Myocyte (in vitro differentiated cells): ENCODE measurements at regions not wholly inside any gene's neighbourhood (a gene's known extent, or its start where the extent isn't known, plus 50 kb on each side); places are given as distances from the start of the nearest gene placed in this dataset.
"Not testable (repeated sequence)": the region's sequence is repeated elsewhere in the genome, so short reads cannot be mapped to it uniquely, and the experiment has no call there.

Experiments used
- DNase-seq: peaks from one replicate; pipeline ENCODE4 v3.0.0-alpha.2; 2012; ENCODE audit warnings: low read depth

- no peak for DNase-seq
These were observed 651.7 kb upstream of the CCNG1 start for GRCh38 chr5:162785673-162786072.

DNA sequence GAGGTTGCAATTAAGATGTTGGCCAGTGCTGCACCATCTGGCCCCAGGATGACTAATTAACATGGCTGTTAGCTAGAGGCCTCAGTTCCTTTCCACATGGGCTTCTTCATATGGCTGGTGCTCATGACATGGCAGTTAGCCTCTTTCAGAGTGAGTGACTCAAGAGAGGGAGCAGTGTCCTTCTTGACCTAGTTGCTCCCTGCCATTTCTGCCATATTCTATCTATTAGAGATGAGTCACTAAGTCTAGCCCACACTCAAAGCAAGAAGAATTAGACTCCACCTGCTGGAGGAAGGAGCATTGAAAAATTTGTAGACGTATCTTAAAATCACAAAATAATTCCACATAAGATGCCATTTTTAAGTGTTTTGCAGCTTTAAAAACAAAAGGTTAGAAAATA lies 651.2 kb upstream of the CCNG1 start:
- DNase-seq = no peak

GRCh38 chr5:162796507-162796906 lies 640.9 kb upstream of the CCNG1 start:
- no peak for DNase-seq

DNA sequence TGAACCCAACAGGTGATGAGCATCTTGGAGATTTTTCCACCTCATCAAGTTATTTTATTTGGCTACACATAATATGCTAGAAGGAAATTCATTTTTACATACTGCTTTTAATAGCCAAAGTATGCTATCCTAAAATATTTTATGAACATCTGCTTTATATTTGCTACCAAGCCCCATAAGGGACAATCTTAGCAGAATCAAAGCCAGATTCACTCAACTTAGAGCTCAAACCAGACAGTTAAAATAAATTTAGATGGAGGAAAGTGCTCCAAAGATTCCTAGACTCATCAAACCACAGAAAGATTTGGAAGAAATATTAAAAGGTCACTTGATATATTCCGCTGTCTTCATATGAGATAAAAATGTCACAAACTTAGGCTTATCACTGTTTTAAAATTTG lies 637.1 kb upstream of the CCNG1 start:
- DNase-seq = no peak

DNA sequence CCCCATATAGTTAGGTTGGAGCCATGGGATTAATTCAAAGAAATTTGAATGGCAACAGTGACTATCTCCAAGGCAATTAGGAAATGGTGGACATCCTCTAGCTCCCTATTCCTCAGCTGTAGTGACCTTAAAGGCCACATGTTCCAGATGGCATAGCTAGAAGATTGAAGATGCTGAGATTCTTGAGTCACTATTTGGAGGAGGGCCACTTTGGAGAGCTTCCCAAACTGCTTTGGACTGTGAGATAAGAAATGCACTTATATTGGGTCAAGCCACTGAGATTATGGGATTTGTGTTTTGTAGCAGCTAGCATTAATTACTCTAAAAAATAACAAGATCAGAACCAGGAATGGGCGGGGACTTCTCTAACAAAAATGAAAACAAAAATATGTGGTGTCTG lies 636.2 kb upstream of the CCNG1 start:
- no peak for DNase-seq

- DNase-seq = no peak
These were observed 631.2 kb upstream of the CCNG1 start for GRCh38 chr5:162806195-162806594.

DNA sequence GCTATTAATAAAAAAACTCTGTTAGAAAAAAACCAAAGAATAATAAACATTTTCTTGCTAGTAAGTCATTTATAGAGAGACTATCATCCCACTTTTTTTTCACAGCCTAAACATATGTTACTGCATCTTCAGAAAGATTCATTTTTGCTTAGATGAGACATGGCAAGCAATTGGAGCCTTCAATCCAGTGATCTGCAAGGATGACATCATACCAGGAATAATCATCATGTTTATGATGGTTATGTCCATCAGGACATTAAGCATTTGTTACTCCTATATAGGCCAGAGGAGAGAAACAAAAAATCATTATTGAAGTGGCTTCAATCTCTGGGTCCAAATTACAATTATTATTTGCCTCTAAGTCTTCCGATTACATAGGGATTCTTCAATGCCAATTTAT lies 626.3 kb upstream of the CCNG1 start:
- DNase-seq = no peak

DNA sequence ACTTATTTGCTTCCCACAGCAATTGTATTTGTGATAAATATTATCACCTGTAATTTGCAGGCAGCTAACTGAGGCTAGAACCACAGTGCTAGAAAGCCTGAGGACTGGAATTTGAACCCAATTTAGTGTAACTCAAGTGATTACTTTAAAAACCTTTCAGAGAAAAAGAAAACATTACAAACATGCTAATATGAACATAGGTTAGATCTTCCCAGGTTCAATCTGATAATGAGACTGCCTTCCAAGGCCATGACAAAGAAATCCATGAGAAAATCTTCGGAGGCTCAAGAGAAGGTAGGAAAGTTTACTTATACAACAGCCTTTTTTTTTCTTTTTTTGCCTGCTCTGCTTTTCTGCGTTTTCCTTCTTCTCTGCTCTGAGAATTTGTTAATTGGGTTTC lies 620.6 kb upstream of the CCNG1 start:
- no peak for DNase-seq

GRCh38 chr5:162817364-162817763 lies 620.0 kb upstream of the CCNG1 start:
- DNase-seq = no peak

GRCh38 chr5:162821664-162822063 lies 615.7 kb upstream of the CCNG1 start:
- DNase-seq = not testable (repeated sequence)

DNA sequence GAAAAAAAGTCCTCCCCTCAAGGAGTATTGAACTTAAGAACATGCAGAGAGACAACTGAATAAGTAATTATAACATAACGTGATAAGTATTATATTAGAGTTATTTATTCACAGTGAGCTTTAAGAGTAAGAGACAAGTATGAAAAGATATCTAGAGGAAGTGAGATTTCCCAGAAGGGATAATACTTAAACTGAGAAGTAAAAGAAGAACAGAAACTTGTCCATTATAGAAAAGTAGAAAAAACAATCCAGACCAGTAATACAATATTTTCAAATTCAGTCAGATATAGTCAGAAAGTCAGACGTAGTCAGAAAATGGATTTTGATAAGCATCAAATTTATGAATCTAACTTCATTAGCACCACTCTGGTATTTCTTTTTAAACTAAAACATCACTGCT lies 613.0 kb upstream of the CCNG1 start:
- DNase-seq = no peak

DNA sequence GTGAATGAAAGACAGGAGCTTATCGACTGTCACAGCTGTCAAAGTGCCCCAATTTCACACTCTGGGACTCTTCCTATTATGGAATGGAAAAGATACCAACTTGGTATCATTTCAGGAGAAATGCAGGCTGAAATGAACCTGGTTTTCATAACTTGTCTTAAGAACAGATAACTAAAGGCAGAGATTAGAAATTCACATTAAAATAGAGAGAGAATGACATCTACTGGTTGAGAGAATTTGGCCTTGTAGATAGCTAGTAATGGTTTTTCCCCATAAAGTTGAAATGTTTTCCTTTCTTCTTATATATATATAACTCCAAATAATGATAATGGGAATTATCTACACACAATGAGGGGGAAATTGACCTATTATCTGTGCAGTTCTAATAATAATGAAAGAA lies 600.2 kb upstream of the CCNG1 start:
- no peak for DNase-seq

DNA sequence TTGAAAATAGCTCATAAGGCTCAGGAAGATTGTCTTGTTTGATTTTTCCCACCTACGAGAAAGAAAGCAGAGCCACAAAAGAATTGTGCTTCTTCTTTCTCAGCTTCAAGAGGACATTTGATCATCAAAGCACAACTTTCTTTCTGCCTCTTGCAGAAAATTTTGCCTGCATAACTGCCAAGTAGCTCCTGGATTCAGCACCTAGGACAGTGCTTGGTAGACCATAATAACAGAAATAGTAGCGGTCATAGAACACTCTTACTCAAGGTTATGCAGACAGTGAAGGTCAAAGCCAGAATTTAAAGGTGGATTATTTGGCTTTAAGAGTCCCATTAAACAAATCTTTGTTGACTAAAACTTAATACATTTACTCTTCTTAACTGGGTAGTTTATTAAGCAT lies 594.7 kb upstream of the CCNG1 start:
- no peak for DNase-seq

DNA sequence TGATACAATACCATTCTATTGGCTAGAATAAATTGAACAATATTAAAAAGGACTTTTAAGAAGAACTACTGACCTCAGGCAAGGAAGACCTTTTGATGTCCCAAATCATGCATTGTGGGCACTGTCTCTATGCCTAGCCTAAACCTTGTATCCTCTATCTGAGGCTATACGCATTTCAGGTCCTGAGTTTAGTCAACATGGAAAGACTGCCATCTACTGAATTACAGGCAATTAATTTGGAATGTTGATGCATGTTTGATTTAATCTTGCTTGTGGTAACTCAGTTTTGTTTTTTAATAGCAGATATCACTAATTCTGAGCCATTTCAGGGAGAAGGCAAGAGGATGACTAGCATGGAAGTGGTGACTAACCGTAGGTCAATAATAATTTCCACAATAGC lies 585.3 kb upstream of the CCNG1 start:
- DNase-seq = no peak

- no peak for DNase-seq
These were observed 578.6 kb upstream of the CCNG1 start for GRCh38 chr5:162858770-162859169.

DNA sequence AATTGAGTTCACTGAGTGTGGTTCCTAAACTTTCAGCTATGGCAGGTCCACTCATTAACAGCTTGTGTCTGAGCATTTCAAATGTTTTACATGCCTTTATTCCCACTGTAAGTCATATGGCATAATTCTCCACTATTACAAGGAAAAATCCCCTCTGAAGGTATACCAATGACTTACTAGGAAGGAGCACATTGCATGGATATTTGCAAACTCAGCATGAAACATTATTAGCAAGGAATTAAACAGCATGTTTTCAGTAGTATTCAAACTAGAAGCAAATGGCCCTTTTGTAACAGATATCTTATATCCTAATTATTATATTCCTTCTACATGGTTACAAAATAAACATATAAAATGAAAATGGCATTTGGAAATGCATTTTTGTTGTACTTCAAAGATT lies 566.4 kb upstream of the CCNG1 start:
- DNase-seq = no peak

DNA sequence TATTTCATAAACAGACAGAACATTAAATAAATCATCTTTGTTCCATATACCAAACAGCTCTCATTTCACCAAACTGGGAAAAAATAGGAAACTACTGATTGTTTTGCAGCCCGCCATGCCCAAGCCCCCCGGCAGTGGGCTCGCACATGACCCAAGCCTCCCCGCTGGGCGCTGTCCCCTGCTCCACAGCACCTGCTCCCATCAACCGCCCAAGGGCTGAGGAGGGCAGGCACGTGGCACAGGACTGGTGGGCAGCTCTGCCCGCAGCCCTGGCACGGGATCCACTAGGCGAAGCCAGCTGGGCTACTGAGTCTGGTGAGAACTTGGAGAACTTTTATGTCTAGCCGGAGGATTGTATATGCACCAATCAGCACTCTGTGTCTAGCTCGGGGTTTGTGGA lies 554.8 kb upstream of the CCNG1 start:
- no peak for DNase-seq

- no peak for DNase-seq
These were observed 550.7 kb upstream of the CCNG1 start for GRCh38 chr5:162886717-162887116.

GRCh38 chr5:162888268-162888667 lies 549.1 kb upstream of the CCNG1 start:
- no peak for DNase-seq

- DNase-seq = no peak
These were observed 525.5 kb upstream of the CCNG1 start for GRCh38 chr5:162911873-162912272.

GRCh38 chr5:162916368-162916767 lies 521.0 kb upstream of the CCNG1 start:
- DNase-seq = no peak

DNA sequence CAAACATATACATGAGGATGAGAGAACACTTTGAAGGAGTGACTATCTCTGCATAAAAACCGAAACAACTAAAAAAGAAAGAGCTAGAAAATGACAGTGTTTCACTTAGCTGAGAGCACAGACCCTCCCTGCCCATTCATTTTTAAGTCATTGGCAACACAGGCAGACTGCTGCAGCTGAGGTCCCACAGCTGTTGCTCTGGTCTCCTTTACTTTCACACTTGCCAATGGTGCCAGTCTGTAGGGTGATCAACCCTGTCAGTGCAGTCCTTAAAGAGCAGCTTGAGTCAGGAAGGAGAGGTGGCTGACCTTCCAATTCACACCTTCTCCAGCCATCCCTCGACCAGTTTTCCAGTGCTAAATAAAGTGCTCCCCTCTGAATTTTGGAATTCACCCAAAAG lies 508.3 kb upstream of the CCNG1 start:
- no peak for DNase-seq

- DNase-seq = no peak
These were observed 505.9 kb upstream of the CCNG1 start for GRCh38 chr5:162931501-162931900.

- DNase-seq = no peak
These were observed 497.4 kb upstream of the CCNG1 start for GRCh38 chr5:162939991-162940390.

GRCh38 chr5:162948677-162949076 lies 488.7 kb upstream of the CCNG1 start:
- no peak for DNase-seq
